HG03442 (cell line): ENCODE measurements at regions not wholly inside any gene's neighbourhood (a gene's known extent, or its start where the extent isn't known, plus 50 kb on each side); places are given as distances from the start of the nearest gene placed in this dataset.

Experiments used
- ATAC-seq: cut with Tn5 transposase; IDR thresholded peaks from one replicate; pipeline ENCODE4 v1.9.1; 2021; ENCODE audit warnings: mild to moderate bottlenecking, moderate library complexity; ENCODE audit not compliant: unreplicated experiment

DNA sequence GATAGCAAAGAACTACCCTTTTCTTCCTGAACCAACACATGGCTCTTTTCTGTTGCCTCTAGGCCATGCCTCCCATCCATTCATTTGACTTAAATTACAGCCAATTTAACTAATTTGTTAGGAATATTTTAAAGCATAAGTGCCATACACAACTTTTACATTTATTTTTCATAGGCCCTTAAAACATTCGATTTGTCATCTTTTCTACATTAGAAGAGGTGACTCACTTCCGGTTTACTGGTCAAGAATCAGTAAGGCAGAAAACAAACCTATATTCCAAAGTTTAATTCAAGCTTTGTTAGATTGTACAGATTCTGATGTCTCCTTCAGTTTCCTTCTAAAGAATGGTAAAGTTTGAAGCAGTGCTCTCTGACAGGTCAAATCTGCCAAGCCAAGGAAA is 344.3 kb downstream of the SAMD5 start:
- ATAC-seq = no peak

DNA sequence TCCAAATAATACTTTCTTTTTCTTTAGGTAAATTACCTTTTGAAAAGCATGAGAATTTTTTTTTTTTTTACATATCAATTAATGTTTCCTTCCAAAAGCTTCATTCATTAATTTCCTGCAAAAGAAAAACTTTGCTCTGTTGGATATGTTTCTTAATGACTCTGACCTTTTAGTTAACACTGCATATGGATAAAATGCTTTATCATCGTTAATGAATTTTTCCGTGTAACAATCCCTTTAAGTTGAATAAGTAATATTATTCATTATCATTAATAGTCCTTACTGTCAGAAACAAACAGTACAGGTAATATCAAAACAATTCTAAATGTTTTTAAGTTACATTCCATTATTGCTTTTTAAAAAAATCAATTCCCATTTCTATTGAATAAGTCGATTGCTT is 345.1 kb downstream of the SAMD5 start:
- ATAC-seq = no peak

DNA sequence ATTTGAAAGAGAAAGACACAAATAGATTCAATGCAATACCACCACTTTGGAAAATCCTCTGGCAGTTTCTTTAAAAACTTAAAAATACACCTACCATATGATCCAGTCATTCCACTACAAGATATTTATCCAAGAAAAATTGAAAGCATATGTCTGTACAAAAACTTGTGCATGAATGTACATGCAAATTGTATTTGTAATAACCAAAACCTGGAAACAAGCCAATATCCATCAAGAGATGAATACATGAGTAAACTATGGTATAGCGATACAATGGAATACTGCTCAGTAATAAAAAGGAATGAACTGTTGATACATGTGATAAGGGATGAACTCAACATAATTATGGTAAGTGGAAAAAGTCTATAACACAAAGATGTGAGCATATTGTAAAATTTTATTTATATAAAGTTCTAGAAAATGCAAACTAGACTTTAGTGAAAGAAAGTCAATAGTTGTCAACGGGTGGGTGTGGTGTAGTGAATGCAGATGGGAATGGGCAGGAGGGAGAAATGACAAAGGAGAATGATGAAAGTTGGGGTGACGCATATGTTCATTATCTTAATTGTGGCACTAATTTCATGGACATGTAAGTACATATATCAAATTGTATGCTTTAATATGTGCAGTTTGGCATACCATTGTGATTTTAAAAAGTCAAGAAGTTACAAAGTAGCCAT is 347.5 kb downstream of the SAMD5 start:
- ATAC-seq = no peak

DNA sequence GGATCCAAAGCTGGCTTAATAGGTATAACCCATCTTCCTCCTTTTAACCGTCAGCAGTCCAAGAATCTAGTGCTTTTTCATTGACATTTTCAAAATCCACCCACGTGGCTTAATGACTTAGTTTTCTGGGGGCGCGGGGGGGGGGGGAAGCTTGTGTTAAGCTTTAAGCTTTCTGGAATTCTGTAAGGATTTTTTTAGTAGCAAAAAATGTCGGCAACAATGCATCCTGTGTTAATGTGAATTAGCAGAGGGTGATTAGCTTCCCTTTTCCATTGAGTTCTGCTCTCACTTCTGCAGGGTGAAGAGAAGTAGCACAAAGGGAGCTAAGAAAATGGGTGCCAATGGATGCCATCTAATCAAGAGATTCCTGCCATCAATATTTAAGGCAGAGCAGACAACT is 348.2 kb downstream of the SAMD5 start:
- ATAC-seq = no peak

DNA sequence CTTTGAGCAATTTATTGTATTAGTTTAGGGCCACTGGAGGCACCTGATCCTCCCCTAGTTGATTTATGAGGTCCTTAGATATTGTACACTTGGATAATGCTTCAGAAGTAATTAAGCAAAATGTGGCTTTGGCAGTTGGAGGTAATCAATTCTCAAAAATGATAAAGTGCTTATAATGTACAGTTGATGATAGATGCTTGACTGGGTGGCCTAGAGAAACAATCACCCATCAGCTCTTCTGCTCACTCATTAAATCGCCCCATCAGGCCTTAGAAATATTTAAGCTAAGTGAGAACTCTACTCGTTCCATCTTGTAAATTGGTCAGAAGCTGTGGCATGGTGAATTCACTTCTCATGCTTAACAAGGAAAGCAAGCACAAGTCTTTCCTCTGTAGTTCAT is 349.9 kb downstream of the SAMD5 start:
- ATAC-seq = no peak

DNA sequence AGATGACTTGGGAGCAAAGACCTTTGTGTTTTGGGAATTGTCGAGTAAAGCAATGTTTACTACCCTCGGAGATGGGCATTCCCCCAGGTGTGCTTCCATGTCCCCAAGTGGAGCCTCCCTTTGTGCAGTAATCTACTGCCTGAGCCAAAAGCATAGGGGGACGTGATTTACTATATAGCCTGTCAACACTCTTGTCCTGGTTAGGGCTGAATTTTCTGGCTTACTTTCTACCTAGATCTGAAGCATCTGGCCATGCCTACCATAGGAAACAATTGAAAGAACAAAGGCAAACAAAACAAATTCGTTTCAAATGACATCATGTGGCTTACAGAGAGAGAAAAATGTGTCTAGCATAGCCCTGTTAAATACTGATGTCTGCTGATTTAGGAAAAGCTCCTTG is 350.6 kb downstream of the SAMD5 start:
- no peak for ATAC-seq

DNA sequence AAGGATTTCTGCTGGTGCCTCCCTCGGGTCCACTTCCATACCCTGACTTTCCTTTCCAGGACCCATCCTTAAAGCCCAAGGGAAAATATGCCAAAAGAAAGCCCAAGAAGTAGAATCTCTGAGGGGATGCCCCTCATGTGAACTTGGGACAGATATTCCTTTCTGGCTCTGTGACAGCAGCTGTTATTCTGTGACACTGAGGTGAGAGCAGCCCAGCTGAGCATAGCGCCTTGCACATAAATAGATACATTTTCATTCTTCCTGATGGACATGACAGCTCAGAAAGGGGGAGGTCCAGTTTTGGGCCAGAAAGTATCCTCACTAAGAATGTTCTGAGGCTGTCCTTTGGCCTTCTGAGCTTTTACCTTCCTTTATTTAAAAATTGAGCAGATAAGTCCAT is 353.2 kb downstream of the SAMD5 start:
- no peak for ATAC-seq

DNA sequence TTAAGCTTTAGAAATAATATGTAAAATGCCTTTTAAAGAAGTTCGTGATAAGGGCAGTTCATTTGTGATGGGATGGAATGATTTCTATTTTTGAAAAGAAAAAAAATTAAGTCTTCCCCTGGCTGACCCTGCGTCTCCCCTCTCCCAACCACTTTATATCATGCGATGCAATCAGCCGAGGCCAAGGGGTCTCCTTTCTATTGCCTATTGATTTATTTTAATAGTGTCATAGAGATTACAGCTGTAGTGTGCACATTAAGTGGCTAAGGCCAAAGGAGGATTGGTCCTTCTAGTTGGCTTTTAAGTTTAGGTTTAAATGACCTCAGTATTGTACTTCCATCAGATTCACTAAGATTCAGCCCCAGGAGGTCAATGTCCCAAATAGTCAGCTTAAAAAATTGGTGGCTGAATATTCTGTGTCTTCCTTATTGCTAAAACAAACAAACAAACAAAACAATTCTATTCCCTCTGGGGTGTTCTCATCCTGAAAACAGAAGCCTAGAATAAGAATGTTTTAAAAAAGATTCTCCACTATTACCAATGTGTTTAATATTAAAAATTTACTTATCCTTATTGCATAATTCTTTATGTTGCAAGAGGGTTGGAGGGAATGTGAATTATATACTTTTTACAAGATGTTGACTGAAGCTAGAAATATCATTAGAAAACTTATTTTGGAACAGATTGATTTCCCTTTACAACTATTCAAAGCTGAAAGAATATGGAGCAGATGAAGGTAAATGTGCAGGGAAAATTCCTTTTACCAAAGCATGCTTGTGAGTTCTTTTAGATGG is 359.1 kb downstream of the SAMD5 start:
- ATAC-seq = no peak

DNA sequence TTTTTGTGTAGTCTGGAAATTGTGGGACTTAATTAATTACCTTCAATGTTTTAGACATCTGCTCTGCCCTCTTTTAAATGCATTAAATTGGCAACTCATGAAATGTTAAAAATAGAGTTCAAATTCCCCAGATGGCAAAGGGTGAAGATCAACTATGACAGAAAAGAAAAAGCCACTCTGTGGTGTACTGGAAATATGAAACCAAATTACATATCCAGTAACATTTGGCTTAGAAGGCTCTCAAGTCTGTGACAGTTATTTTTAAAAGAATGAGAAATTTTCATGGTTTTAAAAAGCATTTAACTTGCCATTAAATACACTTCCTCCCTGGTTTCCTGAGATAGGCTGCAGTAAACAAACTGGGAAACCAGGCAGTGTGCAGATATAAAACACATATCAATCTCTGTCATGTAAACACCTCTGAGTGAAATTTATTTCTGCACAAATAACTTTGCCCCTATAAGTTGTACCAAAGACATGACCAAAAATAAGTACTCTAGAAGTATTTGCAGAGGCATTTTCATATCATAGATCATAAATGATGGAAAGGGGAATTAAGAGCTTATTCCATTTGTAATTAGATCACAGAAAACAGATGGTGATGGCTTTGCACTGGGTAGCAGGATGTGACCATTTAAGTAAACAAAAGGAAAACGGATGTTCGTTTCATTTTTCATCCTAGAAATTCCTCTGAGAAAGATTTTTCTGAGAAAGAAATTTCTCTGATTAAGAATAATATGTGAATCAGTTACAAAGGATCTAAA is 360.1 kb downstream of the SAMD5 start:
- ATAC-seq = no peak

DNA sequence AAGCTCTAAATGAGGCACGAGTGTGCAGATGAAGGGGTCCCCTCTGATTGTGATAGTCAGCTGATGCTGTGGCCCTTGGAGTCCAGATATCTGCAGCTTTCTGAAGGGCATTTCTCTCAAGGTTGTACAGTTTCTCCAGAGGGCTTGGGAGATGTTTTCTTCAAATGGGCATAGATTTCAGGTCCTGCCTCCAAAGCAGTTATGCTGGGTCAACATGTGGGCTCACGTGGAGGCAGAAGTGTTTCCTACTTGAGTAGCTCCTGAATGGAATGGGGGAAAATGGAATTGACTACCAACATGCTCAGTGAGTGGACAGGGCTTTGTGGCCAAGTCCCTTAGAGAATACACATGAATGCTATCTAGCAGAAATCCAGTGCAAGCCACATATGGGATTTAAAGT is 360.7 kb downstream of the SAMD5 start:
- ATAC-seq = no peak

DNA sequence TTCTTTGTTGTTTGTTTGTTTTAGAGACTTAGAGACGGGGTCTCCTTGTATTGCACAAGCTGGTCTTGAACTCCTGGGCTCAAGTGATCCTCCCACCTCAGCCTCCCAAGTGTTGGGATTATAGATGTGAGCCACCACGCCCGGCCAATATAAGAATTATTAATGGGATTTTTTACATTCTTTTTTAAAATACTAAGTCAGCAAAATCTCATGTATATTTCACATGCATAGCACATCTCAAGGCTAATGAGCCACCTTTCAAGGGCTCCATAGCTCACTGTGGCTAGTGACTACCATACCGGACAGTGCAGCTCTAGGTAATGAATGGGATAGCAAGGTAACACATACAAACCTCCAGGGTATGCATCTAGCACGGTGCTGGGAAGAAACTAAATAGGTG is 361.4 kb downstream of the SAMD5 start:
- ATAC-seq = no peak

DNA sequence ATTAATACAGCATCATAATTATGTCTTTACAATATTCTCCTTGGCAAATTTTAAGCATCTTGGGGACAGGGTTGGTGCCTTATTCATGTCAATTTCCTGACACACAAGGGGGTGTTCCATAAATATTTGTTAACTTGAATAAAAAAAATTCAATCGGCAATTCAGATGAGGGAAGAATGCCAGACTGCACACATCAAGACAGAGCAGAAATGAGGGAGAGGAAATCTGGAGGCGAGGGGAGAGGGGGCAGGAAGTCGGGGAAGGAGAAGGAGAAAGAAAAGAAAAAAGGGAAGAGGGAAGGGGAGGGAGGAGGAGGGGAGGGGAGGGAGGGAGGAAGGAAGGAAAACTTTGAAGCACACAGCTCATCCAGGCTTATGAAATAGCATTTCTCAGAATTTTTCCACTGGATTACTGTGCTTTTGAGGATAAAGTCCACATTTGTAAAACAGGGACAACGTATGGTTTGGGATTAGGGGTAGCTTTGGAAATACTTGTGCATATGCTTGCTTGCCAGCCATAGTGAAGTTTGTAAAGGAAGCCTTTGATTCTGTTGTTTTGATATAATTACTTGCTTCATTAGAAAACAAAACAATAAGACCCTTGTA is 362.1 kb downstream of the SAMD5 start:
- no peak for ATAC-seq

DNA sequence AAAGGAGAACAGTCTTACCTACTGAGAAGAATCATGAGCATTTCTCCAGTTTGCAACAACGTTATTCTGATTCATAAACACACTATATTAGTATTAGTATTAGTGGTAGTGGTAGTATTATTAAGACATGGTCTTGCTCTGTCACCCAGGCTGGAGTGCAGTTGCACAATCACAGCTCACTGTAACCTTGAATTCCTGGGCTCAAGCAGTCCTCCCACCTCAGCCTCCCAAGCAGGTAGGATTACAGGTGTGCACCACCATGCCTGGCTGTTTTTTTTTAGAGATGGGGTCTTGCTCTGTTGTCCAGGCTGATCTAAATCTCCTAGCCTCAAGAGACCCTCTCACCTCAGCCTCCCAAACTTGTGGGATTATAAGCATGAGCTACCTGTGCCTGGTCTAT is 363.5 kb downstream of the SAMD5 start:
- no peak for ATAC-seq

DNA sequence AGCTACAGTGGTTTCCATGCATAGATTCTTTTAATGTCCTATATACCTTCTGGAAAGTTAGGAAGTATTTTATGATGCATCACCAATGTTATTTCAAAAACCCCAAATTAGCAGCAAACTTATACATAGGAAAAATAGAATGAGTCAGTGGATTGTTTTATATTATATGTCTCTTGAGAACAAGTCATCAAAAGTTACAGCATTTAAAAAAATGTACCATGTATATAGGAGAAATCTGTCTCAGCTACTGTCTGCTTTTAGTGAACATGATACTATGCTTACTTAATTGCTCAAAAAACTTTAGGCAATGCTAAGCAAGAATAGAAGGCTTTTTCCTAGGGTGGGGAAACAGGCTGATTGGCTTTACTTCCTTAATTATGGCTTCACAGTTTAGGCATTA is 365.3 kb downstream of the SAMD5 start:
- ATAC-seq = no peak

DNA sequence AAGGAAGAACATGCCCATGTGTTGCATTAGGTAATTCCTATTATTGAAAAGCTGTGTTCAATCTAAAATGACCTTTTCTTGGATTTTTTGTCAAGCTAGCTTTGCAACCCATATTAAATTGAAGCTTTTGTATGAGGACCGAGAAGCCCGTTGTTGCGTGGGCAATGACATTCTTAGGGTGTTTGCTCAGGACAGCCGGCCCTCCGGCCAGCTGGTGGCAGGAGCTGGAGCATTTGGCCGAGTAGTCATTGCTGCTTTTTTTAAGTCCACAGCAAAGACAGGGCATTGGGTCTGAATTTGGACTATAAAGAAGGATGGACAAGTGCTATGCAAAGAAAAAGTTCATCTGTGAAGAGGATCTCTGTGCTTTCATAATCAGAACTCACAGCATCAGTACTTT is 365.8 kb downstream of the SAMD5 start:
- no peak for ATAC-seq

DNA sequence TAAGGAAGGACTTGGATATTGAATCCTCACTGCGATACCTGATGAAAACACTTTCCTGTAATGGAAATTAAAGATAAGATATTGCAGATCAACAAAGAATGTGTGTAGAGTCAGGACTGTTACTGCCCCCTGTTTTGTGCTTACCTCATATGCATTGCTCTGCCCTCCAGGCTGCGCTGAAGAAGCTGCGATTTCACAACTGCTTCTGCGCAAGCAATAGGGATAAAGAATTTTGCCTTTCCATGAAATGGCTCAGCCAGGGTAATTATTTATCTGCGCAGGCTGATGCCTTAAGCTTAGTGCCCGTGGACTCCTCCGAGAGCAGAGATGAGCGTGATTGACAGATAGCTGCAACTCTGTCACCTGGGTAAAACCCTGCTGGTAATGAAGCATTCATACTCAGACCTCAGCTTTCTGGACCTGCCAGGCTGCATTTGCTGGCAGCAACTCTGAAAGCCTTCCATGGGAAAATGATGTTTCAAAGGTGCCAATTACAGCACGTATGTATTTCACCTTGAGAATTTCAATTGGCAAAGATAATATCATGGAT is 370.6 kb downstream of the SAMD5 start:
- no peak for ATAC-seq

DNA sequence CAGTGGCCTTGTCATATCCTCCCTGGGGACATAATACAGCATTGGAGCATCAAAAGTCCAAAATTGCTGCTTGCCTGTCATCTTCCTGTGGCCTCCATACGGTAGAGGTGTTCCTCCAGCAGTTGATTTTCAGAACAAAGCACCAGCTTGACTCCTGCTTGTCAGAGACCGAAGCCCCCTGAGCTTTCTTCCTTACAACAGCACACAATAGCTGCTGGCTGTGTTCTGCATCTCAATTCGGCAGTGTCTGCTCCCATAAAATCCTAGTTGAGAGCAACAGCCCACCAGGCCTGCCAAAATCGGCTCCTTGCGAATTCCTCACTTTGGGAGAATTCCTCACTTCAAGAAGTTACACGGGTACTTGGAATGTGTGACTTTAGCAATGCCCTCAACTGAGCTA is 372.9 kb downstream of the SAMD5 start:
- no peak for ATAC-seq

DNA sequence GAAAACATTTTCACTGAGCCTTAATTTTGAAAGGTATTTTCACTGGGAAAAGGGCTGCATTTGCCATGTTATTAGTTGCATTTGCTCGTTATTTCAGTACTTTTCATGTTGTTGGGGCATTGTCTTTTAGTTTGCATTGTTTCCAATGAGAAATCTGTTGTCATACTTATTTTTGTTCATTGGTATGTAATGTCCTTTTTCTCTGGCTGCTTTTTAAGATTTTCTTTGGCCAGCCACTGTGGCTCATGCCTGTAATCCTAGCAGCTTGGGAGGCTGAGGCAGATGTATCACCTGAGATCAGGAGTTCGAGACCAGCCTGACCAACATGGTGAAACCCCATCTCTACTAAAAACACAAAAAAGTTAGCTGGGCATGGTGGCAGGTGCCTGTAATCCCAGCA is 379.9 kb downstream of the SAMD5 start:
- no peak for ATAC-seq

DNA sequence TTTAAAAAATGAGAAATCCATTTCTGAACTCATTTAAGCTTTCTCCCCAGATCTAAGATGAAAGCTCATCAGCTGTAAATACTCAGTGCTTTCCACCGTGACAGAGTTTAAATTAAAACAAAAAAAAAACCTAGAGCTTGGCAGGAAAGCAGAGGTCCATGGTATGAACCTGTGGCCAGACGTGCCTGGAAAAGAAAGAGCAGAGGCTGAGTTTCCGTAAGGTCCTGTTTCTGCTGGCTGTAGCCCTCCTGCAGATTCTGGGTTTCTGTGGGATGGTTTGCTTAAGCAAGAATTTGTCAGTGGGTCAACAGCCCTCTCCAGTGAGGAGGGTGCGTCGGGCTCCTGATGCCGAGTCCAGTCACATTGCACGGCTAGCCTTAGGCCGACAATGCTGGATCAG is 383.2 kb downstream of the SAMD5 start:
- ATAC-seq = no peak

DNA sequence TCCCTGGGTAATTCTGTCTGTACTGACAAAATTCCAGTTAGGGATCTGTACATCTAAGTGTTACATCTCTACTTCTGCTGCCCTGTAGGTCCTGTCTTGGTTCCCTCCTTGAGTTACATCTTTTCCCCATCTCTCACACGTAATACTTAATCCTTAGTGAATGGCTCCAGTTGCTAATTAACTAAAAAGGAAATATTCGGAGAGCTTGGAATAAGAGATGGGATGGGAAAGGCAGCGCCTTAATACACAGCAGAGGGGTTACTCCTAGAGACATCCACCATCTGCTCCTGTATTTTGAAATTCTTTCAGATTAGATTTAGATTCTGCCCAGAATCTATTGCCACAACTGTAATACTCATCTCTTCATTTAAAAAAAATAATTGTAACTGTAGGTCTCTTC is 384.0 kb downstream of the SAMD5 start:
- ATAC-seq = no peak

DNA sequence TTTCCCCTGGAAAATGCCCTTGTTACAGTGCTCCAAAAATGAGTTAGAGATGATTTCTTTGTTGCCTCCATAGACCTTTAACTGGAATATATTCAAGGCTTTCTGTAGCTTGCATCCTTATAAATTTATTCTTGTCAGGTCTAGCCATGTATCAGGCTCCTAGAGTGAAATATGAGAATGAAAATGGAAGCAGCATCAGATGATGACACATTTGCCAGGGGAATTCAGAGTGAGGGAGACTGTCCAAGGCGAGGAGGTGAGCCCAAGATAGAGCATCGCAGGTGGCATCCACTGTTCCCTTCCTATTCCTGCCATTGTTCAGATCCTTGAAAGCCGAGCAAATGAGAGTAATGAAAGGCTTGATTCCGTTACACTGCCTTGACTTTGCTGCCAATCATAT is 386.8 kb downstream of the SAMD5 start:
- ATAC-seq = no peak
